ENCODE measurements at regions not wholly inside any gene's neighbourhood (a gene's known extent, or its start where the extent isn't known, plus 50 kb on each side); places are given as distances from the start of the nearest gene placed in this dataset.

GRCh38 chr9:30235068-30235467 is 2149.4 kb upstream of the ACO1 start:
- no peak for TF ChIP-seq CTCF (IDR thresholded peaks at IDR 0.05)
- no peaks in the 10 kb centered on the region for H3K9me3 ChIP-seq
- intact Hi-C loops (cut with DNase I) = no loop called here
- no peaks in the 10 kb centered on the region for H3K27me3 ChIP-seq
- no peak overlapping the region for H3K4me3 ChIP-seq
- no peak overlapping the region for H3K27ac ChIP-seq
- H3K36me3 ChIP-seq = no peaks in the 10 kb centered on the region
- no peaks in the 10 kb centered on the region for H3K4me1 ChIP-seq
- no peak for DNase-seq
- no peak overlapping the region for H3K9ac ChIP-seq (ENCODE audit: low read depth in 2 of 2, low read length in 2 of 2)

GRCh38 chr9:30235564-30235963 is 2148.9 kb upstream of the ACO1 start:
- H3K9ac ChIP-seq (ENCODE audit: low read depth in 2 of 2, low read length in 2 of 2) = no peak overlapping the region
- no peaks in the 10 kb centered on the region for H3K27me3 ChIP-seq
- no peaks in the 10 kb centered on the region for H3K4me1 ChIP-seq
- no peak overlapping the region for H3K4me3 ChIP-seq
- intact Hi-C loops (cut with DNase I) = no loop called here
- H3K9me3 ChIP-seq = no peaks in the 10 kb centered on the region
- DNase-seq = no peak
- H3K27ac ChIP-seq = no peak overlapping the region
- no peak for TF ChIP-seq CTCF (IDR thresholded peaks at IDR 0.05)
- no peaks in the 10 kb centered on the region for H3K36me3 ChIP-seq

GRCh38 chr9:30239878-30240277 is 2144.6 kb upstream of the ACO1 start:
- no peaks in the 10 kb centered on the region for H3K9me3 ChIP-seq
- H3K36me3 ChIP-seq = no peaks in the 10 kb centered on the region
- H3K27ac ChIP-seq = no peak overlapping the region
- no peaks in the 10 kb centered on the region for H3K27me3 ChIP-seq
- H3K4me1 ChIP-seq = no peaks in the 10 kb centered on the region
- no peak overlapping the region for H3K4me3 ChIP-seq
- DNase-seq = no peak
- no peak for TF ChIP-seq CTCF (IDR thresholded peaks at IDR 0.05)
- intact Hi-C loops (cut with DNase I) = loop anchor here (10.0 kb wide), 1 partner anchor 55 kb away; no protein-coding TSS in a partner anchor
- H3K9ac ChIP-seq (ENCODE audit: low read depth in 2 of 2, low read length in 2 of 2) = no peak overlapping the region

GRCh38 chr9:30243467-30243866 is 2141.0 kb upstream of the ACO1 start:
- TF ChIP-seq CTCF (IDR thresholded peaks at IDR 0.05) = no peak
- Histone ChIP-seq H3K9ac (ENCODE audit: low read depth in 2 of 2, low read length in 2 of 2) (no peak overlapping the region), H3K27me3 (no peaks in the 10 kb centered on the region), H3K9me3 (no peaks in the 10 kb centered on the region), H3K36me3 (no peaks in the 10 kb centered on the region), H3K4me3 (no peak overlapping the region), H3K4me1 (no peaks in the 10 kb centered on the region), H3K27ac (no peak overlapping the region)
- DNase-seq = no peak
- intact Hi-C loops (cut with DNase I) = loop anchor here (10.0 kb wide), 1 partner anchor 59 kb away; no protein-coding TSS in a partner anchor

GRCh38 chr9:30244877-30245276 is 2139.6 kb upstream of the ACO1 start:
- Histone ChIP-seq H3K36me3 (no peaks in the 10 kb centered on the region), H3K27ac (no peak overlapping the region), H3K4me3 (no peak overlapping the region), H3K4me1 (no peaks in the 10 kb centered on the region), H3K9me3 (no peaks in the 10 kb centered on the region), H3K9ac (ENCODE audit: low read depth in 2 of 2, low read length in 2 of 2) (no peak overlapping the region), H3K27me3 (no peaks in the 10 kb centered on the region)
- no peak for TF ChIP-seq CTCF (IDR thresholded peaks at IDR 0.05)
- intact Hi-C loops (cut with DNase I) = loop anchor here (10.0 kb wide), 1 partner anchor 60 kb away; no protein-coding TSS in a partner anchor
- DNase-seq = no peak

GRCh38 chr9:30250872-30251271 is 2133.6 kb upstream of the ACO1 start:
- intact Hi-C loops (cut with DNase I) = no loop called here
- no peaks in the 10 kb centered on the region for H3K36me3 ChIP-seq
- no peak overlapping the region for H3K4me3 ChIP-seq
- DNase-seq = no peak
- no peaks in the 10 kb centered on the region for H3K9me3 ChIP-seq
- H3K27ac ChIP-seq = no peak overlapping the region
- TF ChIP-seq CTCF (IDR thresholded peaks at IDR 0.05) = no peak
- H3K4me1 ChIP-seq = no peaks in the 10 kb centered on the region
- no peaks in the 10 kb centered on the region for H3K27me3 ChIP-seq
- H3K9ac ChIP-seq (ENCODE audit: low read depth in 2 of 2, low read length in 2 of 2) = no peak overlapping the region
